Fibroblast of skin of back (primary cell): ENCODE measurements at regions not wholly inside any gene's neighbourhood (a gene's known extent, or its start where the extent isn't known, plus 50 kb on each side); places are given as distances from the start of the nearest gene placed in this dataset.
A peak's percentile ranks its signal among the peaks of the same experiment; 100 is the strongest.

Source experiments
- DNase-seq: peaks from one replicate; pipeline ENCODE4 v3.0.0-alpha.2; 2013

- no peak for DNase-seq
Measured at GRCh38 chrX:6904156-6904555, 243.4 kb upstream of the STS start.

DNA sequence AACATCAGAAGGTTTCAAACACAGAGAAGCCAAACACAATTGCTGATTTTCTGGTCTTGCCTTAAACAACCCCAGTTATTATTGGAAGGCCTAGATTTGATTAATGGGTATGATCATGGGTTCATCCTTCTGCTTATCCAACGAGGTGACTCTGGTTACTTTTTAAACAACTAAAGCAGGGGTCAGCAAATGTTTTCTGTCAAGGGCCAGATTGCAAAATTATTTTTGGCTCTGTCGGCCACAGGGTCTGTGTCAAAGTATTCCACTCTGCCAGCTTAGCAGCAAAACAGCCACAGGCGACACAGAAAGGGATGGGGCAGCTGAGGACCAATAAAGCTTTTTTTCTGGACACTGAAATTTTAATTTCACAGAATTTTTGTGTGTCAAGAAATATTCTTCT lies 249.1 kb upstream of the STS start:
- no peak for DNase-seq

GRCh38 chrX:6891404-6891803 lies 256.1 kb upstream of the STS start:
- no peak for DNase-seq

GRCh38 chrX:6890544-6891261 lies 256.8 kb upstream of the STS start:
- no peak for DNase-seq

GRCh38 chrX:6885909-6886308 lies 261.6 kb upstream of the STS start:
- no peak for DNase-seq

DNA sequence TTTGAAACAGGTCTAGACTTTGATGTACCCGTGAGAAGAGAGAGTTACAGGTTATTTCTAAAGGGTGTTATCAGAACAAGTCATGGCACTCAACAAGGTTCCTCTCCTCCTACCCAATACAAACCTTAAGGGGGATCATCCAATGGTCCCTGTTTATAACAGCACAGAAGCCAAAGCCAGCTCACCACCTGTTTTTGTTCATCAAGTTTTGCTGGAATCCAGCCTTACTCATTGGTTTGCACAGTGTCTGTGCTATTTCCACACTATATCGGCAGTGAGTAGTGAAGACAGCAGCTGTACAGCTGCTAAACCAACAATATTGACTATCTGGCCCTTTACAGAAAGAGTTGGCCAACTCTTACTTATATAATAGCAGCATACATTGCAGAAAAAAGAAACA lies 262.1 kb upstream of the STS start:
- DNase-seq: no peak

- no peak for DNase-seq
Measured at GRCh38 chrX:6861456-6861855, 286.1 kb upstream of the STS start.

DNA sequence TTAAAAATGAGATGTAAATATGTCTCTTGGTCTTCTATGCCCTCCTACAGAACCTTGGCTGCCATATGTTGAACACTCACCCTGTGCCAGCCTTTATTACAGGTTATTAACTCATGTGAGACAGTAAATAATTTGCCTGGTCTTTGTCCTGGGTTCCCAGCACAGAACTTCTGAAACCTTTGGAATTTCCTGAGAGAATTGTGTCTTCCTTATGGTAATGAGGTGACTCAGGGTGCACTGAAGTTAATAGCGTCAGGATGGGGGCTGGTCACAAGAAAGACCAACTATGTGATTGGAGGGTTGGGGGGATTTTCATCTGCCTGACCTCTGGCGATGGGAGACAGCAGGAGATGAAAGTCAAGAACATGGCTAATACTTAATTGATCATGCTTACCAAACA lies 289.8 kb upstream of the STS start:
- no peak for DNase-seq

DNA sequence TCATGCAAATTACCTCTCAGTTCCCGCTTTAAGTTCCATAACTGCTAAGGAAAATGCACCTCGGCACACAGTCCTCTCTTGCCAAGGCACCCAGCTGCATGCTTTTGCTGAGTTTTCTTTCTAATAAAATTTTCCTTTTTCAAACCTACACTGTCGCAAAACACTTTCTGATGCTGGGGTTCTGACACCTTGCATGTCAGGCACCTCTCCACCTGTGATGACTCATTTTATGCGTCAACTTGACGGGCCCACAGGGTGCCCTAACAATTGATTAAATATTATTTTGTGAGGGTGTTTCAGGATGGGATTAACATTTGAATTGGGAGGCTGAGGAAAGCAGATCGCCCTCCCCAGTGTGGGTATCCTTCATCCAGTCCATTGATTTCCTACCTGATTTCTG lies 291.0 kb upstream of the STS start:
- DNase-seq: no peak

DNA sequence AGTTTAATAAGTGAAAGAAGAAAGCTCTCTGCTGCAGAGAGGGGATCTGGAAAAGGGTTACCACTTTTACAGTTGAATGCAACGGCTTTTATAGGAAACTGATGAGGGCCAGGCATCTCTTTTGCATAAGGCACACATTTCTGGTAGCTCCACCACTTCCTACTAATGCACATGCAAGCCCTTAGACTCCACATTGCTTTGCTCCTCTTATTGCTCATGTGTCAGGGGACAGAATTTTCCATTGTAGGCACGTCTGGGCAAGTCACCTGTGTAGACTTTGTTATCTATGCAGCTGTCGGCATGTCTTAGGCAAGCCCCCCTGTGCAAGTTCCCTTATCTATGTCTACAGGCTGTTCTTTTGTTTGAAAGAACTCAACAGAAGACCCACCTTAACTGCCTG lies 294.6 kb upstream of the STS start:
- no peak for DNase-seq

DNA sequence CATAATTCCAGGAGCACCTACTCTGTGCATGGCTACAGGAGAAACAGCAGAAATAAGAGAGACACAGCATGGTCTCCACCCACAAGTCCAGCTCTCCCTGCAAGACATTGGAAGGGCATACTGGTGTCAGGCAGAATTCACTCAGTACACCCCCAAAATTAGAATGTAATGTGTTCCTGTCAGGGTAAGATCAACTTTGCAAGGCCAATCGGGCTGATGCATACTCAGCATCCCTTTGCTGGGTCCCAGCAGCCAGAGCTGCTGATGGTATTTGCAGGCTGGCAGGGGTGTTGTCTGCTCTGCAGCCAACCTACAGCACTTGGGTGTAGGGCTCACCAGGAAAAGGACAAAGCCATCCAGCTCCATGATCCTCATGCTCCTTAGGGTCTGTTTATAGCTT lies 295.4 kb upstream of the STS start:
- no peak for DNase-seq

- no peak for DNase-seq
Measured at GRCh38 chrX:6851140-6851539, 296.4 kb upstream of the STS start.

DNA sequence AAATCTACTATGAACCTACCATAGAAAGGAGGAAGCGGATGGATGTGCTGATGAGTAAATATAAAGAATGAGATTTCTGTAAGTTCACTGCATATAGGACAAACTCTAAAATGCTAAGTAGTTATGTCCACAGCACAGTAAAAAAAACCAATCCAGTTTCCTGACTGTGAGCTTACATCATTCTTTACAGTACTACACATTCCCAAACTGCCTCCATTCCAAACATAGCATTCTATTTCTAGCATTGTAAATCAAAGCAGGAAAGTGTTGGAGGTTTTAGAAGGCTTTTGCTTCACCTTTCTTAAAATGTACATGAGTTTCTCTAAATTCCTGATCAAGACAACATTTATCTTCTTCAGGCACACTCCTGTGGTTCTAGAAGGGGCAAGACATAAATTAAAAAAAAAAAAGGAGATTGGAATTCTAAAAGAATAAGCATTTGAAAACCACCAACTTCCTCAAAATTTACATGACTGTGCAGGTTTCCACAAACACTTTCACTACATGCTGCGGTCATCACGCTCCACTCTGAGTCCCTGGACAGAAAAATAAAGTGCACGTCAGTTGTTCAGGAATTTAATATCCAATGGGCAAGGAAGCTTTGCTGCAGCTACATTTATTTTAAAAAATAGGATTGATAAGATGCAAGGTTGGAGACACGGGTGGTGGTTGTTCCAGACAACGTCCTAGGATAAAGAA lies 297.6 kb upstream of the STS start:
- peak; percentile 43 for DNase-seq

- DNase-seq: no peak
Measured at GRCh38 chrX:6832619-6833018, 297.7 kb upstream of the VCX3A start.

GRCh38 chrX:6826856-6827255 lies 291.9 kb upstream of the VCX3A start:
- peak; percentile 3 for DNase-seq

- no peak for DNase-seq
Measured at GRCh38 chrX:6821730-6822129, 286.8 kb upstream of the VCX3A start.

GRCh38 chrX:6813836-6814370 lies 279.0 kb upstream of the VCX3A start:
- DNase-seq: peak; percentile 0

DNA sequence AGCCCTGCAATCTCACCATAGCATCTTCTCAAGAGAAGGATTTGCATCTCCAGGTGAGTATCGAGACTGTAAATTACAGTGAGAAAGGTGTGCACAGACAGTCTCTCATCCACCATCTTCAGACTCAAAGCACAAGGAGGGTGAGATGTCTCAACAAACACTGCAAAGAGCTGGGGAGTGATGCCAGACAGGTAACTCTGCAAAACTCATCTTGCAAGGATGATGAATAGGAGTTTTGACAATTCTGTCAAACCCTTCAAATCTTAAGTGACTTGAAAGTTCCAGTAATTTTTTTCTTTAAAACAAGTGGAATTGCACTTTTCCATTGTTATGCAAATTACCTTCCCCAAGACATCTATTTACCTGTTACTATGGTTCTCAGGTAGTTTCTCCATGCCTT lies 277.2 kb upstream of the VCX3A start:
- DNase-seq: no peak

- DNase-seq: peak; percentile 30
Measured at GRCh38 chrX:6810776-6811175, 275.9 kb upstream of the VCX3A start.

GRCh38 chrX:6803607-6804006 lies 268.7 kb upstream of the VCX3A start:
- DNase-seq: no peak

DNA sequence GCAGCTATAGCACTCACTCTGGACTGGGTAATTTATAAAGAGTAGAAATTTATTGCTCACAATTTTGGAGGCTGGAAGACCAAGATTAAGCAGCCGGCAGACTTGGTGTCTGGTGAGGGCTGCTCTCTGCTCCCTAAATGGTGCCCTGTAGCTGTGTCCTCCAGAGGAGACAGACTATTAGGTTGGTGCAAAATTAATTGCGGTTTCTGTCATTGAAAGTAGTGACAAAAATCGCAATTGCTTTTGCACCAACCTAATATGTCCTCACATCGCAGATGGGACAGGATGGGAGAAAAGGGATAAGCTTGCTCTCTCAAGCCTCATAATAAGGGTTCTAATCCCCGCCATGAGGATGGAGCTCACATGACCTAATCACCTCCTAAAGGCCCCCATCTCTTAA lies 258.1 kb upstream of the VCX3A start:
- no peak for DNase-seq

GRCh38 chrX:6783912-6784311 lies 249.0 kb upstream of the VCX3A start:
- no peak for DNase-seq

GRCh38 chrX:6782831-6783230 lies 247.9 kb upstream of the VCX3A start:
- DNase-seq: no peak
